ENCODE measurements at regions not wholly inside any gene's neighbourhood (a gene's known extent, or its start where the extent isn't known, plus 50 kb on each side); places are given as distances from the start of the nearest gene placed in this dataset.
"Not testable (repeated sequence)": the region's sequence is repeated elsewhere in the genome, so short reads cannot be mapped to it uniquely, and the experiment has no call there.

GRCh38 chr5:118068886-118069285 lies 919.5 kb downstream of the DTWD2 start:
- Histone ChIP-seq H3K36me3 (ENCODE audit: control insufficient read depth in 2 of 2, extremely low read depth in 1 of 2, insufficient read depth in 2 of 2, low read length in 2 of 2) (no peaks in the 10 kb centered on the region), H4K20me1 (ENCODE audit: control insufficient read depth, extremely low read depth, insufficient read depth, low read length) (no peaks in the 10 kb centered on the region), H3K27ac (ENCODE audit: control insufficient read depth, insufficient read depth, low read length) (no peak overlapping the region), H3K4me1 (ENCODE audit: control insufficient read depth, extremely low read depth, insufficient read depth, low read length) (no peaks in the 10 kb centered on the region), H3K9ac (ENCODE audit: control insufficient read depth, extremely low read depth, insufficient read depth, low read length) (no peak overlapping the region), H3K9me3 (ENCODE audit: control insufficient read depth, low read depth, low read length) (no peaks in the 10 kb centered on the region), H3K4me2 (ENCODE audit: control insufficient read depth, extremely low read depth, insufficient read depth, low read depth, low read length) (no peak overlapping the region), H3K27me3 (ENCODE audit: control insufficient read depth, extremely low read depth, insufficient read depth, low read length) (no peaks in the 10 kb centered on the region), H3K9me1 (ENCODE audit: control insufficient read depth, extremely low read depth, insufficient read depth, low read length) (no peaks in the 10 kb centered on the region), H3K79me2 (ENCODE audit: control insufficient read depth, insufficient read depth, low read length) (no peaks in the 10 kb centered on the region), H2AFZ (ENCODE audit: control insufficient read depth, low read length) (no peak overlapping the region), H3K4me3 (ENCODE audit: control insufficient read depth in 2 of 3, extremely low read depth in 1 of 3, insufficient read depth in 2 of 3, low read depth in 1 of 3, low read length in 3 of 3) (no peak overlapping the region)
- dilution Hi-C loops (cut with MboI; ENCODE audit: extremely low pct_ligation_motif_present, low sequenced_read_pairs), result no loop called here
- DNase-seq (ENCODE audit: low read depth, low spot score), result no peak
- no peak for FAIRE-seq
- no peak for TF ChIP-seq CTCF (optimal IDR thresholded peaks at IDR 0.05 in 1 of 3, IDR thresholded peaks at IDR 0.05 in 1 of 3, conservative IDR thresholded peaks at IDR 0.05 in 1 of 3; ENCODE audit: extremely low read depth in 1 of 3, insufficient read depth in 2 of 3, low read length in 3 of 3)
- TF ChIP-seq EZH2 (IDR thresholded peaks at IDR 0.05; ENCODE audit: low read length), result no peak

GRCh38 chr5:118063836-118064235 lies 924.5 kb downstream of the DTWD2 start:
- H4K20me1 ChIP-seq (ENCODE audit: control insufficient read depth, extremely low read depth, insufficient read depth, low read length); H3K9me1 ChIP-seq (ENCODE audit: control insufficient read depth, extremely low read depth, insufficient read depth, low read length); H2AFZ ChIP-seq (ENCODE audit: control insufficient read depth, low read length); H3K9ac ChIP-seq (ENCODE audit: control insufficient read depth, extremely low read depth, insufficient read depth, low read length); H3K9me3 ChIP-seq (ENCODE audit: control insufficient read depth, low read depth, low read length); DNase-seq (ENCODE audit: low read depth, low spot score); H3K36me3 ChIP-seq (ENCODE audit: control insufficient read depth in 2 of 2, extremely low read depth in 1 of 2, insufficient read depth in 2 of 2, low read length in 2 of 2); H3K27ac ChIP-seq (ENCODE audit: control insufficient read depth, insufficient read depth, low read length); H3K4me2 ChIP-seq (ENCODE audit: control insufficient read depth, extremely low read depth, insufficient read depth, low read depth, low read length); H3K4me1 ChIP-seq (ENCODE audit: control insufficient read depth, extremely low read depth, insufficient read depth, low read length); H3K27me3 ChIP-seq (ENCODE audit: control insufficient read depth, extremely low read depth, insufficient read depth, low read length); H3K4me3 ChIP-seq (ENCODE audit: control insufficient read depth in 2 of 3, extremely low read depth in 1 of 3, insufficient read depth in 2 of 3, low read depth in 1 of 3, low read length in 3 of 3); FAIRE-seq; H3K79me2 ChIP-seq (ENCODE audit: control insufficient read depth, insufficient read depth, low read length); dilution Hi-C loops (cut with MboI; ENCODE audit: extremely low pct_ligation_motif_present, low sequenced_read_pairs): not testable (repeated sequence)

GRCh38 chr5:118060833-118061232 lies 927.5 kb downstream of the DTWD2 start:
- Histone ChIP-seq H4K20me1 (ENCODE audit: control insufficient read depth, extremely low read depth, insufficient read depth, low read length) (no peaks in the 10 kb centered on the region), H3K36me3 (ENCODE audit: control insufficient read depth in 2 of 2, extremely low read depth in 1 of 2, insufficient read depth in 2 of 2, low read length in 2 of 2) (no peaks in the 10 kb centered on the region), H3K27ac (ENCODE audit: control insufficient read depth, insufficient read depth, low read length) (no peak overlapping the region), H3K9me1 (ENCODE audit: control insufficient read depth, extremely low read depth, insufficient read depth, low read length) (no peaks in the 10 kb centered on the region), H3K4me1 (ENCODE audit: control insufficient read depth, extremely low read depth, insufficient read depth, low read length) (no peaks in the 10 kb centered on the region), H3K4me3 (ENCODE audit: control insufficient read depth in 2 of 3, extremely low read depth in 1 of 3, insufficient read depth in 2 of 3, low read depth in 1 of 3, low read length in 3 of 3) (no peak overlapping the region), H3K9ac (ENCODE audit: control insufficient read depth, extremely low read depth, insufficient read depth, low read length) (no peak overlapping the region), H3K27me3 (ENCODE audit: control insufficient read depth, extremely low read depth, insufficient read depth, low read length) (no peaks in the 10 kb centered on the region), H3K4me2 (ENCODE audit: control insufficient read depth, extremely low read depth, insufficient read depth, low read depth, low read length) (no peak overlapping the region), H3K79me2 (ENCODE audit: control insufficient read depth, insufficient read depth, low read length) (no peaks in the 10 kb centered on the region), H3K9me3 (ENCODE audit: control insufficient read depth, low read depth, low read length) (no peaks in the 10 kb centered on the region), H2AFZ (ENCODE audit: control insufficient read depth, low read length) (no peak overlapping the region)
- DNase-seq (ENCODE audit: low read depth, low spot score) (no peak), FAIRE-seq (no peak)
- dilution Hi-C loops (cut with MboI; ENCODE audit: extremely low pct_ligation_motif_present, low sequenced_read_pairs), result no loop called here
- TF ChIP-seq CTCF (optimal IDR thresholded peaks at IDR 0.05 in 1 of 3, IDR thresholded peaks at IDR 0.05 in 1 of 3, conservative IDR thresholded peaks at IDR 0.05 in 1 of 3; ENCODE audit: extremely low read depth in 1 of 3, insufficient read depth in 2 of 3, low read length in 3 of 3) (peak in 1 of 3 experiments; percentile 22), EZH2 (IDR thresholded peaks at IDR 0.05; ENCODE audit: low read length) (no peak)

Measured in keratinocyte (primary cell).